ENCODE measurements at regions not wholly inside any gene's neighbourhood (a gene's known extent, or its start where the extent isn't known, plus 50 kb on each side); places are given as distances from the start of the nearest gene placed in this dataset.

DNA sequence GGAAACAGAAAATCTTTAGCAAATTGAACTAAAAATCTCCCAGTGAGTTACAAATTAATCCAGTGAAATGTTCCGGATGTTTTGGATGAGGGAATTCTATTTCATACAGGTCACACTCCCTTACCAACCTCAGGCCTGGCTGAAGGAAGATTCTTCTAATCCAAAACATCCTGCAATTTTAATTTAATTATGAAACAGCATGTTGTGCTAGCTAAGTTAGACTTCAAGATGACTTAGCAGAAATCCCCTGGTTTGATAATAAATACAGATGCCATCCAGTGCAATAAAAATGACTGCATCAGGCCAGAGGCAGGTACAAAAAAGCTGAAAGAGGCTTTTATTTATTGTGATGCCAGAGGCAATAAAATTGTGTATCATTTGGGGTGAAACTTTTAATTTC is 96.7 kb upstream of the CLDN10 start:
- no peak for DNase-seq

DNA sequence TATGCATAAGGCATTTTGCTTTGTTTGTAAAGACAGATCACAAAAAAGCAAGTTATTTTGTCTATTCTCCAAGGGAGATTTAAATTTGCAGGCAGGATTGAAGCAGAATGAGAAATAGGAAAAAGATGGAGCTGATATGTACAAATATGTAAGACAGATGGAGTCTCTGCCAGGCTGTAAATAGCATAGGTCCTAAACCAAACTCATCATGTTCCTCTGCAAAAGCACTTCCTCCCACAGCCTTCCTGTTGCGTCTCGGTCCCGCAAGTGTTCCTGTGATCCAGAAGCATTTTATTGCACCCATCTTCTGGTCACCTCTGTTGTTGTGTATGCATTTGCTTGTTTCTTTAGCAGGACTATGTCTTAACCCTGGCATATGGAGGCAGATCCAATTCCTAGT is 95.7 kb upstream of the CLDN10 start:
- DNase-seq = no peak

DNA sequence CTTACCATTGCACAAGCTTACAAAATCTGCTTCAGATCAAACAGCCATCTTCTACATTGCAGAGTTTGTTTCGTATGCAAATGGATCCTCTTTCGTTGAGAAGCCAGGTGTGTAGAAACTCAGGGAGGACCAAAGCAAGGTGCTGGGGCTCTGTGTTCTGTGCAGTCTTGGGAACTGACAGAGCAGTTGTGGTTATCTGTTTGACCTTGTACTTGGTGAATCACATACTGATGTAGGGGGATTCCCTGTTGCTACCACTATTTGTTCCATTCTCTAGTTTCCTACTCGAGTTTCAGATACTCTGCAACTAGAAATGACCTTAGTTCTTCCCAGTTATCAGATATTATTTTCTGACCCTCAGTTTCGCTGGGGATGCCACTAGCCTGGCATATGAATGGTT is 95.2 kb upstream of the CLDN10 start:
- DNase-seq = no peak

DNA sequence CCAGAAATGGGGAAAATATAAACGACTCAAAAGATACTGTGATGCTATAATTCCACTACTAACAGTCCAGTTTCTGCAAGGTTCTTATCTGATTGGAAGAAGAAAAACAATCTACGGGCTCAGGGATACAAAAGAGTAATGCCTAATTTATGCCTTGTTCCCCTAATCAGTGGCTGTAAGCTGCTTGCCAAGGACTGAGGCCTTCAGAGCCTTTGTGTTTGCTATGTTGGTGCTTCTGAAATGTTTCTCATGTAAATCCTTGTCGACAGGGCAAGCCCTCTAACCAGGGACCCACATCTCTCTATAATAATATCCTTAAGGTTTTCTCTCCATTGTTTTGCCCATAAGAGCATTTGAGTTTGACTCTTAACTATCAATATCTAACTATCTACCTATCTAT is 89.7 kb upstream of the CLDN10 start:
- DNase-seq = no peak

DNA sequence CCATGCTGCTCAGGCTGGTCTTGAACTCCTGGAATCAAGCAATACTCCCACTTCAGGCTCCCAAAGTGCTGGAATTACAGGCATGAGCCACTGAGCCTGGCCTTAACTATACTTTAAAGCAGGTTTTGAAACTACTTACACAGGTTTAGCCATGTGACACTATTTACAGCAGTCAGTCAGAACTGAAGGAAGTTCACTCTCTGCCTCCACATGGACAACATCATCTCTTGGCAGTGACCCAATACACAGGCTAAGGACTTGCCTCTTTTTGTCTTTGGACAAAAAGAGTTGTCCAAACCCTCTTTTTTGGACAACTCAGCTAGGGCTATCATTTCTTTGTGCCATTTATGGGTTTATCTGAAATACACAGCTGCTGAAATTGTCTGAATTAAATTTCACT is 89.0 kb upstream of the CLDN10 start:
- no peak for DNase-seq

DNA sequence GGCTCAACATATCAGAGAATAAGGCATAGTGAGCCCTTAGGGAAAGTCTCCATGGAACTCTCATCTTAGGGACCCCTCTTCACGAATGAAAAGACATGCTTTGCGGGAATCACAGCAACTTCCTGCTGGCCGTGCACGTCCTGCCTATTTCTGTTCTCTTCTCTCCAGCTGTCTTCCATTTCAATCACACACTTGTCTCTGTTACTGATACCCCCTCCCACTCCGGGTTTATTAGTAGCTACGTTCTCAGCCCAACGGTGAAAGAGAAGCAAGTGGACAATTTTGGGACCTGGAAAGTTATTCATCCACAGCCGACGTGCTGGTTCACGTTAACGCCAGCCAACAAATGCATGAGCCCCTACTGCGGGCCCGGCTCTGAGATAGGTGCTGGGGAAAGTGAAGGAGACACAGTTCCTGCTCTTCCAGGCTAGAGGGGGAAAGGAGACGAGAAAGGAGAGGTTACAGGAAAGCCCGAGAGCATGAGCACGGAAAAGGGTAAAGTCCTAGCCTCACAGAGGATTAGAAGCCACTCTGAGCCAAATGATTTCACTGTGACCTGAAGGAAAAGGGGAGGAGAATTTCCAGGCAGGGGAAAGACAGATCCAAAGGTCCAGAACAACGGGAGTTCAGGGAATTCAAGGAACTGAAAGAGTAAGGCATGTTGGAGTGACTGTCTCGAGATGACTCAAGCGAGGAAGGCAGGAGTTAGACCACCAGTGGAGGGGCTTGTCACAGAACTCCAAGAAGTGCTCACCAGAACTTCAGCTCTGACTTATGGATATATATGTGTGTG is 81.8 kb upstream of the CLDN10 start:
- DNase-seq = no peak

DNA sequence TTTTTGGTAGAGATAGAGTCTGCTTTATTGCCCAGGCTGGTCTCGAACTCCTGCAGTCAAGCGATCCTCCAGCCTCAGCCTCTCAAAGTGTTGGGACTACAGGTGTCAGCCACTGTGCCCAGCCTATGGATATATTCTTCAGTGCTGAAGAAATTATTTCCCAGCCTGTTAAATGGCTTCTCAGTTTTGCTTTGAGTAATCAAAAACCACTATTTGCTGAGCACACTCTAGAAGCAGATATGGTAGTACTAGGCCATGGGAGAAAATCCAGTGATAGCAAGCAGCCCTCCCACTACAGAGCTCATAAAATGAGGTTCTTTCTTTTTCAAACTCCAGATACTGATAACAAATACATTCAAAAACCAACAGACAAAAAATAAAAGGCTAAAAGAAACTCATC is 80.6 kb upstream of the CLDN10 start:
- no peak for DNase-seq

DNA sequence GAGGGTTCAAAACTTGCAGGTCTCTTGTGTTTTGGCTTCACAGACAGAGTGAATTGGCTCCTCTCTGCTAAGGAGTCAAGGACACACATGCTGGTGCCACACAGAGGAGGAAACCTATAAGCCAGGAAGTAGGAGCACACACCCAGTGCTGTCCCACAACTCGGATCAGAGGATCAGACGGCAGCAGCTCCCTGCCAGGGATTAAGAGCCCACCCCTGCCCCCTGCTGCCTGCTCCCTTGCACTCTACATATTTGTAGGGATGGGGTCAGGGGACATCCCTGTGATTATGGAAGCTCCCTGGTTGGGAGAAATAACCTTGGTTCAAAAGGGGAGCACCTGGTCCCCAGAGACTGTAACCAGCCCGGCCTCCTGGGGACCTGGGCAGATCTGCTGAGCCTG is 77.5 kb upstream of the CLDN10 start:
- DNase-seq = no peak

DNA sequence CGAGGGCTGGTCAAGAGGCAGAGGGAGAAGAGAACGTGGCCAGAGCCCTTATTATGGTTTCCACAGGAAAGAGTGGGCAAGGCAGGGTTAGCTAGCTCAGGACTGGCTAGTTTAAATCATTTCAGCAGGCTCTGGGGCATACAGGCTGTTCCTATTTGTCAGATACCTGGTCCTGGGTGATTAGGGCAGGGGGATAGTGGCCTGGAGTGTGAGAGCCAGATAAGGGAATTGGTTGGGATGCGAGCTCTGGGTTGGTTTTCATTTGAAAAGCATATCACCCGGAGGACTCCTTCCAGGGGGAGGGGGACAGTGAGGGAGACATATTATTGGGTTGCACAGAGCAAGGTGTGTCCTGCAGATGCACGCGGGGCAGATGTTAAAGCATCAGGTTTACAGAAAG is 75.3 kb upstream of the CLDN10 start:
- DNase-seq = no peak

DNA sequence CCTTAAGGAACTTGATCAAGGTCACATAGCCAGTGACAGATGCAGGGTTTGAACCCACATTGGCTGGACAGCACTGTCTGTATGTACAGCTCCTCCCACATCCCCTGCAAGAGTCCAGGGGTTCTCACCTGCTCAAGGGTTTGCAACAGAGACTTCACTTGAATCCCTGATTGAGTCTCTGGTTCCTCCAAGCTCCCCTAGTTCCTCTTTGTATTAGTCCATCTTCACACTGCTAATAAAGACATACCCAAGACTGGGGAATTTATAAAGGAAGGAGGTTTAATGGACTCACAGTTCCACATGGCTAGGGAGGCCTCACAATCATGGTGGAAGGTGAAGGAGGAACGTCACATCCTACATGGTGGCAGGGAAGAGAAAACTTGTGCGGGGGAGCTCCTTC is 72.8 kb upstream of the CLDN10 start:
- DNase-seq = no peak

DNA sequence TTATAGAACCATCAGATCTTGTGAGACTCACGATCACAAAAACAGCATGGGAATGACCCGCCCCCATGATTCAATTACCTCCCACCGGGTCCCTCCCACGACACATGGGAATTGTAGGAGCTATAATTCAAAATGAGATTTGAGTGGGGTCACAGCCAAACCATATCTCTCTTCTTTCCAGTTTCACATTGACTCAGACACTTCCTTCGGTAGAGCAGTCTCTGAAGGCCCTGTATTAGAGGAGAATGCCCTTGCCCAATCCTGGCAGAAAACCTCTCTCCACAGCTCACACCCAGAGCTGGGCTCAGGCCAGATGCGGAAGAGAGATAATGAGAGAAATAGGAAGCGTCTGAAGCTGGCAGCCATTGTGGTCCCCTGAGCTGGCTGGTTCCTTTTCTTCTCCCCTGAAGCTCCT is 72.4 kb upstream of the CLDN10 start:
- no peak for DNase-seq

DNA sequence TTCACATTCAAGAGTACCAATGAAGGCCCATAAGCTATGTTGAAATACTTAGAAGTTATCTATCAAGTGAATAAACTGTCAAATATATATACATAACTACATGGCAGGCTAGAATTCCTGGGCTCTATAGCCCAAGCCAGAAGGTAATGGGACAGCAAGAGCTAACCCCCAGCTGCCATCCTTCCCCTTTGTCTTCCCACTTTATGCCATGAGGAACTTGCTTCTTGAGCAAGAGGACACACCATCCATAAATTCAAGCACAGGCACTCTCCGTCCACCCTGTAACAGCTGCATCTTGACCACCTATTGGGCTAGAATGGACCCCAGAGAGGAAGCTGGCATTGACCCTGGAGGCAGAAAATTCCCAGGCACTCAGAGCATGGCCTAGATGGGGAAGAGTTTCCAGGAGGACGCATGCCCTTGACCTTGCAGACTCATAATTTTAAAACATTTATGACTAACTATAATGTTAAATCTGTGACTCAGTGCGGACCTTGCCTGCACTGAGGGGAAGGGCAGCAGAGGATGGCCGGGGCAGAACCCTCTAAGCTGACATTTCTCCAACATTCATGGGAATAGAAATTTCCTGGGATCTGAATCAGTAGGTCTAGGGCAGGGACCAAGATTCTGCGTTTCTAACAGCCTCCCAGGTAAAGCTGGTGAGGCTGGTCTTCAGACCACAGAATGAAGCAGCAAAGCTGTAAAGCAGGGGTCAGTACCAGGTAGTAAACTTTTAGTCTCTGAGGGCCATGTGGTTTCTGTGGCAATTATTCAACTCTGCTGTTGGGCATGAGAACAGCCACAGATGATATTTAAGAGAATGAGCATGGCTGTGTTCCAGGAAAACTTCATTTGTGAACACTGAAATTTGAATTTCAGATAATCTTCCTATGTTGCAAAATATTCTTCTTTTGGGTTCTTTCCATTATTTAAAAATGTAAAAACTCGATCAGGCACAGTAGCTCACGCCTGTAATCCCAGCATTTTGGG is 71.4 kb upstream of the CLDN10 start:
- no peak for DNase-seq

DNA sequence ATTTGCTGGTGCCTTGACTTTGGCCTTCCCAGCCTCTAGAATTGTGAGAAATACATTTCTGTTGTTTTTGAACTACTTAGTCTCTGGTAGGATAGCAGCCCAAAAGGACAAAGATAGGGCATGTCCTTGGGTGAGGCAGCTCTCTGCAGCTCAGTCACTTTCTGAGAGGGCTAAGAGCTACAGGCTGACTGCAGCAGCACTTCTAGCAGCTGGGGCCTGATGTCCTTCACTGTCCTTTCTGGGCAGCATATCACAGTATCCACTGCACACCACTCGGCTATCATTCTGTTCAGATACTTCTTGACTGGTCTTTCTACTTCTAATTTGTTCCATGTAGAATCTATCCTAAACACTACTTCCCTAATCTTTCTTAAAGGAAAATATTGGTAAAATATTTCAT is 68.5 kb upstream of the CLDN10 start:
- no peak for DNase-seq

DNA sequence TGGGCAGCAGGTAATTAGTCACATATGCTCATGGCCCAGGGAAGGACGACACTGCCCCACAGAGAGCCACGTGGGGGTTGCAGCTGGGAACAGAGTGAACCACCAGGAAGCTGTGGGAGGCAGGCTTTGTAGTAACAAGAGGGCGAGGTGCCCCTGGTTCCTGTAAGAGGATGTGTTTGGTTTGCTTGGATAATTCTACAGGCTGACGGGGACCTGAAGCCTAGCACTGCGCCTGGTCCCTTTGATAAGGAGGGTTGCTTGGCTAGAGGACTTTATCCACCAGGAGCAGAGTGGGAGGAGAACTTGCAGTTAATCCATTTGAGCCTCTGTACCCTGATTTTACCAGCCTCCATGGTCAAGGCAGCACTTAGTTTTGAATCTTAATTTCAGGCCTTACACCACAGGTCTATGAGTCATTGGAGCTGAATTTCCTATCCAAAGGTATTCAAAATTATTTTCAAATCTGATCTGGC is 67.4 kb upstream of the CLDN10 start:
- DNase-seq = no peak

DNA sequence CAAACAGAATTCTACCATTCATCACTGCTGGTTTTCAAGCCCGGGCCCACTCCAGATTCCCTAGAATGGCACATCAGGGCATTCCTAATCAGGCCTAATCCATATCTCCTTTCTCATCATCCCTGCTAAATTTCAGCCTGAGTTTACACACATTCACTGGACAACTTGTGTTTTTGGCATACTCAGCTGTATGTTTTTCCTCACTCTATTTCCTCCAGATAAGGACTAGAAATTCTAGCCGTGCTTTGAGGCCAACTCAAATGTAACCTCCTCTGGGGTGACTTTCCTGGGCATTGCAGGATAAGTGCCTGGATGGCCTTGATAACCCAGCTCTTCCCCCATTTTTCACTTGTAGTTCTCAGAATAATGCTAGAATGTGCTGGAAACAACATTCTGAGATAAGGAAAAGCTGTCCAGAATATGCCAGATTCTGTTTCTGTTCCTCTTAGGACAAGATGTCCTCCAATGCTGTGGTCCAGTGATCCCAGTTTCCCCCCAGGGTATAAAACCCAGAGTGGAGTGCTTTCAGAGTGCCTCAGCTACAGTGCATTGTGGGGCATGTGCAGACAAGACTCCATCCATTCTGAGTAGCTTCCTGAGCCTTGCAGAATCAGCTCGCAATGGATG is 66.9 kb upstream of the CLDN10 start:
- DNase-seq = no peak

DNA sequence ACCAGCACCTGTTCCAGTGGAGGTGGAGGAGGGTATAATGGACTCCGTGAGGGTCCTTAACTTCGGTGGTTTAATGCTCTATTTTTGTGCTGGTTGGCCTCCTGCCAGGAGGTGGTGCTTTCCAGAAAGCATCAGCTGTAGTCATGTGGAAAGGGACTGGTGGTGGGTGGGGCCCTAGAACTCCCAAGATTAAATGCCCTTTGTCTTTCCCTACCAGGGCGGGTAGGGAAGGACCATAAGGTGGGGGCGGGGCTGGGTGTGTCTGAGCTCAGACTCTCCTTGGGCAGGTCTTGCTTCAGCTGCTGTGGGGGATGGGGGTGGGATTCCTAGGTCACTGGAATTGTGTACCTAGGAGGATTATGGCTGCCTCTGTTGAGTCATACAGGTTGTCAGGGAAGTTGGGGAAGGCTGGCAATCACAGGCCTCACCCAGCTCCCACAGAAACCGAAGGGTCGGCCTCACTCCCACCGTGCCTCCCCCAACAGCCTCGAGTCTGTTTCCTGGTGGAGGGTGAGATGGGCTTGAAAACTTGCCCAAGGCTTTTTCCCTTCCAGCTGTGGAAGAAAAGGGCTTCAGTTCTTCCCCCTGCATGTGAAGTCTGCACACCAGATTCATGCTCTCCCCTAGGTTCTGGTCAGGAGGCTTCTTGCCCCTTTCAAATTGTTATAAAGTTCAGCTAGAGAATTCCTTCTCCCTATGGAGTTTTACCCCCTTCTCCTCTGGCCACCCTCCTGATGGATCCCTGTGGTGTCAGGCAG is 60.3 kb upstream of the CLDN10 start:
- no peak for DNase-seq

DNA sequence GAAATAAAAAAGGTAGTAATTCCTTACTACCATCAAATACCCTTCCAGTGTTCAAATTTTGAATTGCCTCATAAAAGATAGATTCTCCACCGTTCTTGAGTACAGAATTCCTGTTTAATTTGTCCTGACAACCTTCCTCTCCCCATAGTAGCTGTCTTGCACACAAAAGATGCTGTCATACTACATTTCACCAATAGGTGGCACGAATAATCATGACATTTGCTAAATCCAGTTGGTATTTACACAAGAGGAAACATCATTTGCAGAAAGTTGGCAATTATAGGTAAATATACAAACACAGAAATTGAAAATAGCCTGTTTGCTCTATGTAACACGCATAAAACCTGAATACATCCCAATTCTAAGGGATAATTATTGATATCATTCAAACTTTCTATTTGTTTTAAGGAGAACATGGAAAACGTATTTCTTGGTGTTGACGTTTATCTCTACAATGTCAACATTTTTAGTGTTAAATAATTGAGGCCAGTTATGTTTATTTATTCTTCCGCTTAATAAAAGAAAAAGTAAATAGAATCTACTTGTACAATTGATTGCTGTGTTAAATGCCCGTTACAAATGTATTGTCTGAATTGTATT is 58.3 kb upstream of the CLDN10 start:
- DNase-seq = no peak

DNA sequence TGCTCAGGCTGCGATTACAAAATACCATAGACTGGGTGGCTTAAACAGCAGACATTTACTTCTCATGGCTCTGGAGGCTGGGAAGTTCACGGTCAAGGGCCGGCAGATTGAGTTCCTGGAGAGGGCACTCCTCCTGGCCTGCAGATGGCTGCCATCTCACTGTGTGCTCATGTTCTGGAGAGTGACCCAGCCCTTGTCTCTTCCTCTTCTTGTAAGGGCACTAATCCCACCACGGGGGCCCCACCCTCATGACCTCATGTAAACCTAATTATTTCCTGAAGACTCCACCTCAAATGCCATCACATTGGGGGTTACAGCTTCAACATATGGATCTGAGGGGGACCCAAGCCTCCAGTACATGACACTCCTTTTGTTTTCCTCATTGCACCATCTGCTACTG is 56.0 kb upstream of the CLDN10 start:
- DNase-seq = no peak

DNA sequence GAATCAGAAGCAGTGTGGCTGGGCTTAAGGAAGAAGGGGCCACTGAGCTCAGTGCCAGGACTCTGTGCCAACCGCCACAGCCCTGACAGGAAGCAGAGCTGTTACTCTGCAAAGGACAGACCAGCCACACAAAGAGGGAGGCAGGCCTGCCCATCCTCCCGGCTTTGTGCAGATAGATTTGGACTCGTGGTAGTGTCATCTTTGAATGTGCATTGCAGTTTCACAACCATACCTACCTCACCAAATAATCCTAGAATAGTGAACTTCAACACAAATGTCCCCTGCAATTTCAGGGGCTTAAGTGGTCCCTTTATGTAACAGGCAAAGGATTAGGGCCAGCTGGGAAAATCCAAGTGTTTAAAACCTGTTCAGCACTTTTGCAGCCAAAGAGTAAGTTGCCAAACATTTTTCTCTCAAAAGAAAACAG is 55.1 kb upstream of the CLDN10 start:
- no peak for DNase-seq

DNA sequence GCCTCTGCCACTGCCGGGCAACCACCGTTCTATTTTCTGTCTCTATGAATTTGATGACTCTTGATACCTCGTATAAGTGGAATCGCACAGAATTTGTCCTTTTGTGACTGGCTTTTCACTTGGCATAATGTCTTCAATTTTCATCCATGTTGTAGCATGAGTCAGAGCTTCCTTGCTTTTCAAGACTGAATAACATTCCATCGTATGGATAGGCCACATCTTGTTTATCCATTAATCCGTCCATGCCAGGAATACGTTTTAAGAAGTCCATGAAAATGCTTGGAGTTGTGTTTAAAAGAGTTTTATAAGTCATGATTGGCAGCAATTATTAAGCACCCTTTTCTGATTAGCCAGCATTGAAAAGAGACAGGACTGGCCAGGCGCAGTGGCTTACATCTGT is 53.6 kb upstream of the CLDN10 start:
- no peak for DNase-seq

DNA sequence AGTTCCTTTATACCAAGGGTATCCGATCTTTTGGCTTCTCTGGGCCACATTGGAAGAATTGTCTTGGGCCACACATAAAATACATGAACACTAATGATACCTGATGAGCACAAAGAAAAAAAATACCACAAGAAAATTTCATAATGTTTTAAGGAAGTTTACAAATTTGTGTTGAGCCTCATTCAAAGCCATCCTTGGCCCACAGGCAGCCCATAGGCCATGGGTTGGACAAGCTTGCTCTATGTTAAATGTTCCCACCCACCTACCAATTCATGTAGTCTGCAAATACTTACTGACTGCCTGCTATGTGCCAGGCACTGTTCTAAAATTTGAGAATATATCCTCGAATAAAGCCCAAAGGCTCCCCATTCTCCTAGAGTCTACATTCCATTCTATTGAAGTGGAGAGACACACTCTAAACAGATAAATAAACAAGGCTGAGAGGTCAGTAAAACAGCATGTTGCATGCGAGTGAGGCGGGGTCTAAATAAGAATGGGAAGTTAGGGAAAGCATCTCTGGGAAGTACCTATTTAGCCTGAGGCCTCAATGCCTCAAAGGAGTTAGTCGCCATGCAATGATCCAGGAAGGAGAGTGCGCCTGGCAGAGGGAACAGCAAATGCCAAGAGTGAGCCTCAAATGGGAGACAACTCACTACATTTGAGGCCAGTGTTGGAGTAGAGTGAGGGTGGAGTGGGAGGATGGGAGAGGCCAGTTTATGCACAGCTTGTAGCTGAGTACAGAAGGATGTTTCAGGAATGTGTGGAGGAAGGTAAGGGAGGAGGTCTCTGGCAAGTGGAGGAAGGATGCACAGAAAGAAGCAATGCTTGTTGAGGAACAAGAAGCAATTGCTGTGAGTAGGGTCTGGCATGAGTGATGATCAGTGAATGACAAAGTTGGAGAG is 52.5 kb upstream of the CLDN10 start:
- DNase-seq = no peak

Data from stimulated activated naive CD4-positive, alpha-beta T cell treated with Interleukin-2 at 50 U/mL for 16 hours (primary cell).